GM10266 (cell line): ENCODE measurements at regions not wholly inside any gene's neighbourhood (a gene's known extent, or its start where the extent isn't known, plus 50 kb on each side); places are given as distances from the start of the nearest gene placed in this dataset.

Experiments used
- DNase-seq: peaks from one replicate; pipeline ENCODE4 v3.0.0; 2012; ENCODE audit errors: extremely low spot score
- CTCF ChIP-seq: IDR thresholded peaks from 2 replicates; pipeline ENCODE4 v1.5.1; 2012; ENCODE audit warnings: mild to moderate bottlenecking, low read depth; ENCODE audit not compliant: control insufficient read depth, insufficient read depth; ENCODE audit errors: missing control alignments

GRCh38 chrX:79444694-79445210, 77.6 kb upstream of the ITM2A start:
- no peak for TF ChIP-seq CTCF
- DNase-seq: no peak

GRCh38 chrX:79443121-79443520, 76.0 kb upstream of the ITM2A start:
- no peak for DNase-seq
- no peak for TF ChIP-seq CTCF

- TF ChIP-seq CTCF: no peak
- DNase-seq: no peak
These were observed 73.2 kb upstream of the ITM2A start for GRCh38 chrX:79440336-79440735.
